ENCODE measurements at regions not wholly inside any gene's neighbourhood (a gene's known extent, or its start where the extent isn't known, plus 50 kb on each side); places are given as distances from the start of the nearest gene placed in this dataset.

- TF ChIP-seq CTCF (IDR thresholded peaks at IDR 0.05) (no peak), POLR2A (IDR thresholded peaks at IDR 0.05) (no peak)
- Histone ChIP-seq H3K4me1 (replicated peaks in 1 of 2) (peaks cover 0 to 11% of the 10 kb centered on the region in 2 donors), H3K36me3 (replicated peaks in 1 of 2) (no peaks in the 10 kb centered on the region), H3K27ac (no peak overlapping the region), H3K27me3 (no peaks in the 10 kb centered on the region), H3K4me3 (no peak overlapping the region), H3K9me3 (replicated peaks in 1 of 3) (no peaks in the 10 kb centered on the region)
- intact Hi-C loops (cut with DNase I): no loop called here
- WGBS, 4 donors: 88 to 95% (median 89%) methylated on average over 2 of the region's 2 CpGs
- DNase-seq: no peak
Observed at GRCh38 chr7:106196460-106197021, 84.4 kb upstream of the SYPL1 start.

DNA sequence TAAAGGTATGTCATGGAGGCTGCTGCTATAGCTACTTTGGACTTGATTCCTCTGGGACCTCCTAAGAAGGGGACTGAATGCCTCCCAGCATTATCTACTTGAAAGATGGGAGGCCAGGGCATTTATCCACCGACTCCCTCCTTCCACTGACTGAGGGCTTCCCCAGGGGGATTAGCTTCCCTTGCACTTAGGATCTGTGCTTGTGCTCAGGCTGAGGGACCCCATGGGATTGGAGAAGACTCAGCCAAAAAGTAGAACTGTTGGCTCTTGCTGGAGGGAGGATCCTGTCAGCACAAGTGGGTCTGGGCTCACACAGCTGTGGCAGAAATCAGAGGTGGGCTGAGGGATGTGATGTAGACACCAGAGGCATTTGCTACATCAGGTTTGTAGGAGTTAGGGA is 81.5 kb upstream of the SYPL1 start:
- Histone ChIP-seq H3K4me3 (no peak overlapping the region), H3K9me3 (replicated peaks in 1 of 3) (no peaks in the 10 kb centered on the region), H3K27ac (peak overlapping the region in 1 of 5 donors; percentile 37), H3K36me3 (replicated peaks in 1 of 2) (no peaks in the 10 kb centered on the region), H3K4me1 (replicated peaks in 1 of 2) (no peaks in the 10 kb centered on the region), H3K27me3 (no peaks in the 10 kb centered on the region)
- intact Hi-C loops (cut with DNase I): no loop called here
- TF ChIP-seq POLR2A (IDR thresholded peaks at IDR 0.05) (no peak), CTCF (IDR thresholded peaks at IDR 0.05) (no peak)
- whole genome bisulfite sequencing, 4 donors: 56 to 75% (median 64%) methylated on average over 1 of the region's 1 CpG; no CpG with 5 or more reads in 1 of the 4 donors
- DNase-seq: no peak

- no peaks in the 10 kb centered on the region for H3K9me3 ChIP-seq (replicated peaks in 1 of 3)
- WGBS, 4 donors: 75 to 78% (median 76%) methylated on average over 10 of the region's 10 CpGs
- H3K36me3 ChIP-seq (replicated peaks in 1 of 2): no peaks in the 10 kb centered on the region
- no peak for DNase-seq
- H3K27me3 ChIP-seq: no peaks in the 10 kb centered on the region
- H3K4me3 ChIP-seq: no peak overlapping the region
- intact Hi-C loops (cut with DNase I): no loop called here
- no peaks in the 10 kb centered on the region for H3K4me1 ChIP-seq (replicated peaks in 1 of 2)
- TF ChIP-seq POLR2A (IDR thresholded peaks at IDR 0.05) (no peak), CTCF (IDR thresholded peaks at IDR 0.05) (no peak)
- H3K27ac ChIP-seq: peak overlapping the region in 1 of 5 donors; percentile 32
Observed at GRCh38 chr7:106190589-106191330, 78.6 kb upstream of the SYPL1 start.

DNA sequence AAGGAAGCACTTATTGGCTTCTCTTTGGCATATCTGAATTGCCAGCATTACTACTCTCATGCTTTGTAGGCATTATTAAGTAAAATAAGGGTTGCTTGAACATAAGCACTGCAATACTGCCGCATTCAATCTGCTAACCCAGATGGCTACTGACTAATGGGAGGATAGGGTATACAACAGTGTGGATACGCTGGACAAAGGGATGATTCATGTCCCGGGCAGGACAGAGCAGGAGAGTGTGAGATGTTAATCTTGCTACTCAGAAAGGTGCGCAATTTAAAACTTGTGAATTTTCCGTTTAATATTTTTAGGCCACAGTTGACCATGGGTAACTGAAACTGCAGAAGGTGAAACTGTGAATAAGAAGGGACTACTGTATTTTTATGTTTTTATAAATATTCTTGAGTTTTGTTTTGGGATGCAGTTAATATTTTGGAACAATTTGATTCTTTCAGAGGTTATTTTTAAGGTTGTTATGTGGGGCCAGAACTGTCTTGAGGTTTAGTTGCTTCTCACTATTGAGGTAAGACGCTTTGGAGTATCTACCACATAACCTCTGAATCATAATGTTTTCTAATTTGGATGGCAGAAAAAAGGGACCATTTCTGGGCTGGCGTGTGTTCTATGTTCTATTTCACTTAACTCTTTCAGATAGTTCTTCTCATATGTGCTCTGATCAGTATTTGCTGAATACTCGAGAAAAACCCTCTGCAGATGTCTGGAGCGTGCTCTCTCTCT is 75.7 kb upstream of the SYPL1 start:
- Histone ChIP-seq H3K27me3 (no peaks in the 10 kb centered on the region), H3K4me3 (no peak overlapping the region), H3K36me3 (replicated peaks in 1 of 2) (no peaks in the 10 kb centered on the region), H3K4me1 (replicated peaks in 1 of 2) (no peaks in the 10 kb centered on the region), H3K27ac (no peak overlapping the region), H3K9me3 (replicated peaks in 1 of 3) (no peaks in the 10 kb centered on the region)
- WGBS, 4 donors: 78 to 91% (median 82%) methylated on average over 9 of the region's 9 CpGs
- TF ChIP-seq CTCF (IDR thresholded peaks at IDR 0.05) (no peak), POLR2A (IDR thresholded peaks at IDR 0.05) (no peak)
- no peak for DNase-seq
- intact Hi-C loops (cut with DNase I): no loop called here

Data from adrenal gland (tissue), 9 donors.